Right lobe of liver (tissue), 4 donors: ENCODE measurements at regions not wholly inside any gene's neighbourhood (a gene's known extent, or its start where the extent isn't known, plus 50 kb on each side); places are given as distances from the start of the nearest gene placed in this dataset.

Source experiments
- CTCF ChIP-seq, 4 donors: fragments of 200-600 bp in 3 of 4; fragments of 450-650 bp in 1 of 4; IDR thresholded peaks; one replicate each; pipeline versions ENCODE4 v1.5.1 to v1.8.0; 2016 to 2022; ENCODE audit warnings: antibody characterized with exemption in 4 of 4, mild to moderate bottlenecking in 2 of 4
- POLR2A ChIP-seq: fragments of 450-650 bp; IDR thresholded peaks from one replicate; pipeline ENCODE4 v1.6.1; 2017; ENCODE audit warnings: antibody characterized with exemption, mild to moderate bottlenecking
- donor health status: DM: no; HTN: no; CAD: no.
- donor health status: DM: no; HTN: no; CAD: no.
- donor health status: DM: no; HTN: yes; CAD: no.

- peak in 1 of 4 donors; percentile 4 for TF ChIP-seq CTCF (IDR thresholded peaks at IDR 0.05)
- TF ChIP-seq POLR2A: no peak
Observed at GRCh38 chr7:54477083-54477482, 65.1 kb upstream of the VSTM2A start.
